Epithelial cell of proximal tubule (primary cell): ENCODE measurements at regions not wholly inside any gene's neighbourhood (a gene's known extent, or its start where the extent isn't known, plus 50 kb on each side); places are given as distances from the start of the nearest gene placed in this dataset.

ENCODE experiments used
- DNase-seq: peaks from one replicate; pipeline ENCODE4 v3.0.0-alpha.2; 2011; ENCODE audit warnings: low read depth
- H3K4me3 ChIP-seq: 2 replicates; pipeline ENCODE4 v1.5.1; 2011; ENCODE audit warnings: low read depth, mild to moderate bottlenecking, low read length
- CTCF ChIP-seq: conservative IDR thresholded peaks from 2 replicates; pipeline ENCODE4 v1.5.1; 2012; ENCODE audit warnings: low read depth, mild to moderate bottlenecking, low read length

DNA sequence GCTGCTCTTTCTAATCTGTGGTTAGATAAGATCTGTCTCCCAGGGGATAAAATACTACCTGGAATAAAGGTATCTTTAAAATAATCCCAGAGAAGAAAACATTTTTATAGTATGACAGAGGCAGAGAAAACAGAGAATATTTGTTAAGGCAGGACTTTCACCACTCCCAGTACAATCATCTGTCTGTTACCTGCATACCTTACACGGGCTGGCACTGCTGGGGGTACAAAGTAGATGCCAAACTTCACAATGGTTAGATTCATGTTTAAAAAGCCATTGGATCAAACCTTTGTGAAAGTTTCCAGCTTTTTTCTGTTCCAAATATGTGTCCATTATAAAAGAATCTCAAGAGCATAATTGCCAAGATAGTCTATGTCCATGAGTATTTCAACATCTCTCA, 273.6 kb upstream of the BTG1 start:
- TF ChIP-seq CTCF: no peak
- no peak for DNase-seq
- no peak overlapping the region for H3K4me3 ChIP-seq

DNA sequence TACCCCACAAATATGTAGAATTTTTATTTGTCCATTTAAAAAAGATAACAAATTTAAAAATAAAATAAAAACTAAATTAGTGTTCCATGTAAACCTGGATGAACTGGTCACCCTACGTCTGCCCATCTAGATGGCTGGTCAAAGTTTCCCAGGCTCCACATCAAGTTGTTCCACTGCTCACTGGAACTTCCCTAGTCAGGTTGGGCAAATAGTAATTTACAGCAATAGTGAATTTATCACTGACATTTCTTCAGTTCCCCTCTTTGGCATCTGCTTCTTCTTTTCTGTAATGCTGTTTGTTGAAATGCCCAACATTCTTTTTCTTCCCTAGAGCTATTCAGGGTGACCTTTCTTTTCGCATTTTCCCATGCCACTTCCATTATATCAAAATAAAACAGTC, 272.7 kb upstream of the BTG1 start:
- no peak overlapping the region for H3K4me3 ChIP-seq
- no peak for TF ChIP-seq CTCF
- no peak for DNase-seq

- DNase-seq: no peak
- no peak for TF ChIP-seq CTCF
- H3K4me3 ChIP-seq: no peak overlapping the region
Measured at GRCh38 chr12:92417373-92417772, 271.7 kb upstream of the BTG1 start.

GRCh38 chr12:92416385-92416812, 270.8 kb upstream of the BTG1 start:
- no peak overlapping the region for H3K4me3 ChIP-seq
- TF ChIP-seq CTCF: no peak
- DNase-seq: no peak

GRCh38 chr12:92414170-92415070, 268.8 kb upstream of the BTG1 start:
- no peak overlapping the region for H3K4me3 ChIP-seq
- no peak for TF ChIP-seq CTCF
- DNase-seq: no peak

DNA sequence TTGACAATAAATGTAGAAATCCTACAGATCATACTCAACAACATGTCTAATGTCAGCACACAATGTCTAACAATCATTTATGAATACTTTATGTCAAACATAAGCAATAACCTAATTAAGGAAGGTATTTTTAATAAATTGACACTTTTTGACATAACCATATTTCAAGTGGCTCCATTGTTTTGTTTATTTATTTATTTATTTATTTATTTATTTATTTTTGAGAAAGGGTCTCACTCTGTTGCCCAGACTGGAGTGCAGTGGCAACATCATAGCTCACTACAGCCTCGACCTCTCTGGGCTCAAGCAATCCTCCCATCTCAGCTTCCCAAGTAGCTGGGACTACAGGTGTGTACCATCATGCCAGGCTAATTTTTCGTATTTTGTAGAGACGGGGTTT, 267.6 kb upstream of the BTG1 start:
- no peak for DNase-seq
- no peak for TF ChIP-seq CTCF
- H3K4me3 ChIP-seq: no peak overlapping the region

DNA sequence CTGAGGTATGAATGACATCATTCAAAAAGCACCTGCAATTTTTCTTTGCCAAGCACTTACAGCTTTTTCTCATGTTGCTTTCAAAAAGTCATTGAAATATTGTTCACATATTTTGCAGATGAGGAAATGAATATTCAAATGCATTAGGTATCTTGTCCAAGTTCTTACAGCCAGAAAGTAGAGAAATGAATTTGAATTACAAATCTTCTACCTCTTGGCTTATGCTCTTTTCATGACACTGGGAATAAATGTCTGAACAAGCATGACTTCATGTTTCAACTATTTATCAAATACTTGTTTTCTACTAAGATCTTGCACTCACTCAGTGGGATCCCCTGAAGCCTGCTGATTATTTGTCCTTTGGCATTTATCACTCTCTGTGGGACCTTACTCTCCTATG, 267.2 kb upstream of the BTG1 start:
- no peak overlapping the region for H3K4me3 ChIP-seq
- no peak for DNase-seq
- no peak for TF ChIP-seq CTCF
